ENCODE measurements at regions not wholly inside any gene's neighbourhood (a gene's known extent, or its start where the extent isn't known, plus 50 kb on each side); places are given as distances from the start of the nearest gene placed in this dataset.
"Not testable (repeated sequence)": the region's sequence is repeated elsewhere in the genome, so short reads cannot be mapped to it uniquely, and the experiment has no call there.

- DNase-seq (ENCODE audit: low read depth, low spot score): no peak
These were observed 562.7 kb upstream of the WSB1 start for GRCh38 chr17:26731005-26731921.

DNA sequence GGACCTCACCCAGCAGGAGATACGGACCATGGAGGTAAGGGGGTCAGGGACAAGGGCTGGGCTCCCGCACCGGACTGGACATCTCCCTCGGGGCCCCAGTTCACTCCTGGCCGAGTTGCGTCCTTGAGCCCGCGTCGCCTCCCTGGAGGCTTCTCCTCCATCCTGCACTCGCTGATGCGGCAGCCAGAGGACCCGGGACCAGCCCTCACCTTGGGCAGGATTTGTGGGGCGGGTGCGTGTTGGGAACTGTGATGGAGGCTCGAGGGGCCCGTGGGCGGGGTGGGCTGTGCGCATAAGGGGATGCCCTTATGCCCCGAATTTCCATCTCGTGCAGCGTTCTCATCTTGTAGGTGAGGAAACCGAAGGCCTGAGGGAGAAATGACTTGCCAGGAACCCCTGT is 562.0 kb upstream of the WSB1 start:
- DNase-seq (ENCODE audit: low read depth, low spot score): not testable (repeated sequence)

DNA sequence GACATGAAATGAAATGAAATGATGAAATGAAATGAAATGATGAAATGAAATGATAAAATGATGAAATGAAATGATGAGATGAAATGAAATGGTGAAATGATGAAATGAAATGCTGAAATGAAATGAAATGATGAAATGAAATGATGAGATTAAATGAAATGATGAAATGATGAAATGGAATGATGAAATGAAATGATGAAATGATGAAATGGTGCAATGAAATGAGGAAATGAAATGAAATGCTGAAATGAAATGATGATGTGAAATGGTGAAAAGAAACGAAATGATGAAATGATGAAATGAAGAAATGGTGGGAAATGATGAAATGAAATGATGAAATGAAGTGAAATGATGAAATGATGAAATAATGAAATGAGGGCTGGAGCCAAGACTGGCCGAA is 559.1 kb upstream of the WSB1 start:
- not testable (repeated sequence) for DNase-seq (ENCODE audit: low read depth, low spot score)

GRCh38 chr17:26735977-26736376 is 557.9 kb upstream of the WSB1 start:
- DNase-seq (ENCODE audit: low read depth, low spot score): not testable (repeated sequence)

GRCh38 chr17:26765860-26766709 is 527.8 kb upstream of the WSB1 start:
- DNase-seq (ENCODE audit: low read depth, low spot score): no peak

GRCh38 chr17:26766743-26767142 is 527.2 kb upstream of the WSB1 start:
- DNase-seq (ENCODE audit: low read depth, low spot score): no peak

DNA sequence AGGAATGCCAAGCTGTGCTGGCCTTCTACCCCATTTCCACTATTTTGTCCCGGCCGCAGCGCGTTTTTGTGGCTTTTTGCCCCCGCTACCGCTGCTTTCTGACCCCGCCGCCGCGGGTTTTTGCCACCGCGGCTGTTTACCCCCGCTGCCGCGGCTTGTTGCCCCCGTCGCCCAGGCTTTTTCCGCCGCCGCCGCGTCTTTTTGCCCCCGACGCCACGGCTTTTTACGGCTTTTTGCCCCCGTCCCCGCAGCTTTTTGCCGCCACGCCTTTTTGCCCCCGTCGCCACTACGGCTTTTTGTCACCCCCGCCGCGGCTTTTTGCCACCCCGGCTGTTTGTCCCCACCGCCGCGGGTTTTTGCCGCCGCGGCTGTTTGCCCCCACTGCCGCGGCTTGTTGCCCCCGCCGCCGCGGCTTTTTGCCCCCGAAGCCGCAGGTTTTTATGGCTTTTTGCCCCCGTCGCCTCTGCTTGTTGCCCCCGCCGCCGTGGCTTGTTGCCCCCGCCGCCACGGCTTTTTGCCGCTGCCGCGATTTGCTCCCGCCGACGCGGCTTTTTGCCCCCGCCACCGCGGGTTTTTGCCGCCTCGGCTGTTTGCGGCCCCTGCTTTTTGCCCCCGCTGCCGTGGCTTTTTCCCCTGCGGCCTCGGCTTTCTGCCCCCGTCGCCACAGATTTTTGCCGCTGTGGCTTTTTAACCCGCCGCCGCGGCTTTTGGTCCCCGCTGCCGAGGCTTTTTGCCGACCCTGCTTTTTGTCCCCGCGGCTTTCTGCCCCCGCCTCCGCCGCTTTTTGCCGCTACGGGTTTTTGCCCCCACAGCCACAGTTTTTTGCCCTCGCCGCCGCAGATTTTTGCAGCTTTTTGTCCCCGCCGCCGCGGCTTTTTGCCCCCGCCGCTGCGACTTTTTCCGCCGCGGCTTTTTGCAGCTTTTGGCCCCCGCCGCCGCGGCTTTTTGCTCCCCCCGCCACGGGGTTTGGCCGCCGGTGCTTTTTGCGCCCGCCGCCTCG is 520.4 kb upstream of the WSB1 start:
- DNase-seq (ENCODE audit: low read depth, low spot score): no peak

DNA sequence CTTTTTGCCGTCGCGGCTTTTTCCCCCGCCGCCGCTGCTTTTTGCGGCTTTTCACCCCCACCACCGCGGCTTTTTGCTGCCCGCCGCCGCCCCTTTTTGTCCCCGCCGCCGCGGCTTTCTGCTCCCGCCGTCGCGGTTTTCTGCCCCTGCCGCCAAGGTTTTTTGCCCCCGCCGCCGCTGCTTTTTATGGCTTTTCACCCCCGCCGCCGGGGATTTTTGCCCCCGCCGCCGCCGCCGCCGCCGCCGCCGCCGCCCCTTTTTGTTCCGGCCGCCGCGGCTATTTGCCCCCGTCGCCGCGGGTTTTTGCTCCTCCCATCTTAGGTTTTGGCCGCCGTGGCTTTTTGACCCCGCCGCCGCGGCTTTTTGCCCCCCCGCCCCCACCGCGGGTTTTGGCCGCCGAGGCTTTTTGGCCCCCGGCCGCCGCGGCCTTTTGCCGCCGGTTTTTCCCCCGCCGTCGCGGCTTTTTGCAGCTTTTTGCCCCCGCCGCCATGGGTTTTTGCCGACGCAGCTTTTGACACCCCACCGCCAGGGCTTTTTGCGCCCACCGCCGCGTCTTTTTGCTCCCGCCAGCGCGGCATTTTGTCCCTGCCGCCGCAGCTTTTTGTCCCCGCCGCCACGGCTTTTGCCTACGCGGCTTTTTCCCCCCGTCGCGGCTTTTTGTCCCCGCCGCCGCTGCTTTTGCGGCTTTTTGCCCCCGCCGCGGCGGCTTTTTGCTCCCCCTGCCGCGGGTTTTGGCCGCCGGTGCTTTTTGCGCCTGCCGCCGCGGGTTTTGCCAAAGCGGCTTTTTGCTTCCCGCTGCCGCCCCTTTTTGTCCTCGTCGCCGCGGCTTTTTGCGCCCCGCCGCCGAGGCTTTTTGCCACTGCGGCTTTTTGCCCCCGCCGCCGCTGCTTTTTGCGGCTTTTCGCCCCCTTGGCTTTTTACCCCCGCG is 519.4 kb upstream of the WSB1 start:
- no peak for DNase-seq (ENCODE audit: low read depth, low spot score)

GRCh38 chr17:26775219-26775822 is 518.6 kb upstream of the WSB1 start:
- DNase-seq (ENCODE audit: low read depth, low spot score): no peak

GRCh38 chr17:26780187-26780814 is 513.6 kb upstream of the WSB1 start:
- not testable (repeated sequence) for DNase-seq (ENCODE audit: low read depth, low spot score)

DNA sequence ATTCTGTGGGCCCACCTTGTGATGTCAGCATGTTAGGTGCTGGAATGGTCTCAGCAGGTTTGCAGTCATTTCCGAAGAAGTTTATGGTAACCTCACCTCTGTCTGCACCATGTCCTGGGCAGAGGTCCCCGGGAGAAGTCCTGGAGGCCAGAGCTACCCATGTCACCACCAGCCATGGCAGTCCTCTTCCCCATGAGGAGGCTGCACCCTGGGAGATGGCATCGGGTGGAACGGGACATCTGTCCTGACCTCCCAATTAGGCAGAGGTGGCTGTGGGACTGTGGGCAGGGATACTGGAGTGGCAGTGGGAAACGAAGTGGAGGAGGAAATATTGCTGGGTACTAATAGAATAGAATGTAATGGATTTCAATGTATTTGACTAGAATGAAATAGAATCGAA is 511.8 kb upstream of the WSB1 start:
- no peak for DNase-seq (ENCODE audit: low read depth, low spot score)

DNA sequence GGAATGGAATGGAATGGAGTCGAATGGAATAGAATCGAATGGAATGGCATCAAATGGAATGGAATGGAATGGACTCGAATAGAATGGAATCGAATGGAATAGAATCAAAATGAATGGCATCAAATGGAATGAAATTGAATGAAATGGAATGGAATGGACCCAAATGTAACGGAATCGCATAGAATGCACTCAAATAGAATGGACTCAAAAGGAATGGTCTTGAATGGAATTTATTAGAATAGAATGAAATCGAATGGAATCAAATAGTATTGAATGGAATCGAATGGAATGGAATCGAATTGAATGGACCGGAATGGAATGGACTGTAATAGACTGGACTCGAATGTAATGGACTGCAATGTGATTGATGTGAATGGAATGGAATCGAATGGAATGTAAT is 501.4 kb upstream of the WSB1 start:
- peak; percentile 1 for DNase-seq (ENCODE audit: low read depth, low spot score)

GRCh38 chr17:26807024-26807423 is 486.9 kb upstream of the WSB1 start:
- DNase-seq (ENCODE audit: low read depth, low spot score): no peak

- DNase-seq (ENCODE audit: low read depth, low spot score): no peak
These were observed 484.9 kb upstream of the WSB1 start for GRCh38 chr17:26809033-26809432.

DNA sequence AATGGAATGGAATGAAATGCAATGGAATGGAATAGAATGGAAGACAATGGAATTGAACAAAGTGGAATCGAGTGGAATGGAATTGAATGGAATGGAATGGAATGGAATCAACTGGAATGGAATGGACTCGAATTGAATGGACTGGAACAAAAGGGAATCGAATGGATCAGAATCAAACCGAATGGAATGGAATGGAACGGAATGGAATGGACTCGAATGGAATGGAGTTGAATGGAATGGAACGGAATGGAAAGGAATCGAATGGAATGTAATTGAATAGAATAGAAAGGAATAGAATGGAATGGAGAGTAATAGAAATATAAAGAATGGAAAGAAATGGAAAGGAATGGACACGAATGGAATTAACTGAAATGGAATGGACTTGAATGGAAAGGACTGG is 475.2 kb upstream of the WSB1 start:
- no peak for DNase-seq (ENCODE audit: low read depth, low spot score)
